ENCODE measurements at regions not wholly inside any gene's neighbourhood (a gene's known extent, or its start where the extent isn't known, plus 50 kb on each side); places are given as distances from the start of the nearest gene placed in this dataset.
"Not testable (repeated sequence)": the region's sequence is repeated elsewhere in the genome, so short reads cannot be mapped to it uniquely, and the experiment has no call there.

DNA sequence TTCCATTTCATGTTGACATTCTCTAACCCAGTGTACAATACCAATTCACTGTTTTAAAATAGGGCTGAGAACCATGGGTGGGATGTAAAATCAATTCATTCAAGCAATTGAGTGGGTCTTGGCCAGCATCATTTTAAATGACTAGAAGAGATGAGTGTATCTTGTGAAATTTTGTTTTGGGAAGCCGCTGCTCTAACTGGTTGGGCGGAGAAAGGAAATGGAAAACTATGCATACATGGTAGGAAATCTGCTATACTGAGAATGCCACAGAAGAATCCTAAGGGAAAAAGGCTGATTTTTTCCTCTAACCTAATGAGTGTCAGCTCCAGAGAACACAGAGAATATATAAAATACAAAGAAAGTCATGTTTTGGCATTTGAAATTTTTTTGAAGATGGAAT, 54.8 kb upstream of the DCLK2 start:
- Histone ChIP-seq H3K4me3 (ENCODE audit: low read length) (no peak overlapping the region), H3K27ac (ENCODE audit: low read depth, low read length) (no peak overlapping the region), H3K4me1 (ENCODE audit: insufficient read depth, low read length) (no peaks in the 10 kb centered on the region), H3K27me3 (ENCODE audit: insufficient read depth, low read length, poor library complexity, severe bottlenecking) (no peaks in the 10 kb centered on the region), H3K9me3 (ENCODE audit: low read length) (no peaks in the 10 kb centered on the region), H3K36me3 (ENCODE audit: insufficient read depth, low read length) (no peaks in the 10 kb centered on the region)
- DNase-seq: no peak
- Mint-ChIP-seq H3K4me3 (no peak overlapping the region), H3K27me3 (peaks cover 14 to 21% of the 10 kb centered on the region in 2 donors), H3K36me3 (no peaks in the 10 kb centered on the region), H3K9me3 (peaks cover 7 to 24% (median 12%) of the 10 kb centered on the region in 5 donors), H3K27ac (no peak overlapping the region), H3K4me1 (no peaks in the 10 kb centered on the region)
- ChIA-PET POLR2A (no interaction called here), CTCF (no interaction called here)

DNA sequence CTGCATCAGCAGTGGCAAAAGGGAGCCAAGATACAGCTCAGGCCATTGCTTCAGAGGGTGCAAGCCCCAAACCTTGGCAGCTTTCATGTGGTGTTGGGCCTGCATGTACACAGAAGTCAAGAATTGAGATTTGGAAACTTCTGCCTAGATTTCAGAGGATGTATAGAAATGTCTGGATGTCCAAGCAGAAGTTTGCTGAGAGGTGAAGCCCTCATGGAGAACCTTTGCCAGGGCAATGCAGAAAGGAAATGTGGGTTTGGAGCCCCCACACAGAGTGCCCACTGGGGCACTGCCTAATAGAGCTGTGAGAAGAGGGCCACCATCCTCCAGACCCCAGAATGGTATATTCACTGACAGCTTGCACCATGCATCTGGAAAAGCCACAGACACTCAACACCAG, 51.3 kb upstream of the DCLK2 start:
- H3K4me3 ChIP-seq (ENCODE audit: low read length); H3K27ac ChIP-seq (ENCODE audit: low read depth, low read length); H3K36me3 ChIP-seq (ENCODE audit: insufficient read depth, low read length); H3K9me3 ChIP-seq (ENCODE audit: low read length); H3K27ac Mint-ChIP-seq; POLR2A ChIA-PET; H3K27me3 ChIP-seq (ENCODE audit: insufficient read depth, low read length, poor library complexity, severe bottlenecking); DNase-seq; H3K4me1 ChIP-seq (ENCODE audit: insufficient read depth, low read length); H3K36me3 Mint-ChIP-seq; H3K4me3 Mint-ChIP-seq; CTCF ChIA-PET; H3K4me1 Mint-ChIP-seq: not testable (repeated sequence)
- Mint-ChIP-seq H3K9me3 (peaks cover 7 to 20% (median 12%) of the 10 kb centered on the region in 5 donors), H3K27me3 (peaks cover 4 to 28% of the 10 kb centered on the region in 2 donors)
